DMS114 treated with DMSO at 0.1 percent for 48 hours (cell line): ENCODE measurements at regions not wholly inside any gene's neighbourhood (a gene's known extent, or its start where the extent isn't known, plus 50 kb on each side); places are given as distances from the start of the nearest gene placed in this dataset.

ENCODE experiments used
- DNase-seq: peaks from one replicate; lab custom pipeline; 2025; ENCODE audit not compliant: unreplicated experiment; lab: John Stamatoyannopoulos, UW

DNA sequence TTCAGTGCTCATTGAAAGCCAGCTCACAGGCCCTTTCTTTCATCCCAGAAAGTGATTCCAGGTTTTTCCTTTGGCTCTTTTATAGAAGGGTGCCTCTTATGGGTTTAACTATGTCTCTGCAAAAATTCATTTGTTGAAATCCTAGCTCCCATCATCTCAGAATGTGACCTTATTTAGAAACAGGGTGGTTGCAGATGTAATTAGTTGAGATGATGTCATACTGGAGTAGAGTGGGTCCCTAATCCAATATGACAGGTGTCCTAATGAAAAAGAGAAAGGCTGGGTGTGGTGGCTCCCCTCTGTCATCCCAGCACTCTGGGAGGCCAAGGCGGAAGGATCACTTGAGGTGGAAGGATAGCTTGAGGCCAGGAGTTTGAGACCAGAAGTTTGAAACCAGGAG is 64.2 kb upstream of the FAM20A start:
- DNase-seq: no peak

DNA sequence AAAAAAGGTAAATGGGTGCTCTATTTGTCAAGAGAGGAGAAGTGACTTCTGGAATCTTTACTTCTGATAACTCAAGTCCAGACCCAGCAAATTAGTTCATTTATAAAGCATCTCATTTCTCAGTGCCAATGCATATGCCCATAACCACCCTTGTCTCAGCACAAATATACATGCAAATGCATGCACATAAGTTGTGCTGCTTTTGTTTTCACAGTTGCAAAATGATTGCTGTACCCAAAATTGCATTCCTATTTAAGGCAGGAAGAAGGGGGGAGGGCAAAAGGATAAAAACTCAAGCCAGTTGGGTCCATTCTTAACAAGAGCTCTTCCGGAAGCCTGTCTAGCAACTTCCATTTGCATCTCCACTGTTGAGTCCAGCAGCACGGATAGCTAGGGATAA is 61.3 kb upstream of the FAM20A start:
- no peak for DNase-seq

DNA sequence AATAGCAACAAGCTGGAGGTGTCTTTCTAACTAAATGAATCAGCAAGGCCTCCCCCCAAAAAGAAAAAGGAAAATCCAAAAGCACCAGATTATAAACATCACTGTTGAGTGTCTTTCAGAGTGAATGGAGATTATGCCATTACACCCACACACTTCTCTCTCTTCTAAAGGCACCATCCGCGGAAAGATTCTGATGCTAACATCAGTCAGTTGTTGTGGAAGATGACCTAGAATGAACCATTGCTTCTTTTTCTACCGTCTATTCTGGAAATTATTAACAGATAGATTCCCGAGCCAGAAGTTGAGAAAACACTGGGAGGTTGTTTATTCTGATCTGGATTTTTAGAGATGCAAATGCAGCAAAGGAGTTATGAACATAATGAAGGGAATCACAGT is 60.9 kb upstream of the FAM20A start:
- no peak for DNase-seq

DNA sequence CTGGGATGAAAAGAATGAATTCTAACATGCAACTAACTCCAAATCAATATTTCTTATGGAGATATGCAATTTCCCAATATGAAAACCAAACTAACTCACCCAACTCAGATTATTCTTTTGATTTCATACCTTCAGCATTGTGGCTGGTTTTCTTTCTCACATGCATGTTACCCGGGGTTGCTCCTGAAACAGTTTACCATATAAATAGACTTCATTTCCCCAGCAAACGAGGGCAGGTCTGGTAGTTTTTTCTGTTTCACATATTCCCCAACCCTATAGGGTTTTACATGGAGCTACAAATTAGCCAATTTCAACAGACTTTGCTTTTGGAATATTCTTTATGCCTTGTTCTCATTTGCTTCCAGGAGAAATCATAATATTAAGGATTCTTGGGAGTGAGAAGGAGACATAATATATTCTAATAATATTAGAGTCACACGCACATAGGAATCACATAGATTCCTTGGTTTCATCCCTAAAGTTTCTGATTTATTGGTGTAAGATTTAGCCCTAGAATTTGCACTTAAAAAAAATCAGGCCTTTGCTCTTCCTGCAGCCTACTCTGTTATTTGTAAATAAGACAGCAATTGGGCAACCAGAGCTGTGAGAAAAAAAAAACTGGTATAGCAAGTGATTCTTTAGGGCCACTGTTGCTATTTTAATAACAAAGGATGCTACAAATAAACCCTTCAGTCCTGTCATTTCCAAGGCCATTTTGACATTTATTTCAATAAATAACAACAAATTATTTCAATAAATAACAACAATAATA is 60.3 kb upstream of the FAM20A start:
- DNase-seq: no peak

DNA sequence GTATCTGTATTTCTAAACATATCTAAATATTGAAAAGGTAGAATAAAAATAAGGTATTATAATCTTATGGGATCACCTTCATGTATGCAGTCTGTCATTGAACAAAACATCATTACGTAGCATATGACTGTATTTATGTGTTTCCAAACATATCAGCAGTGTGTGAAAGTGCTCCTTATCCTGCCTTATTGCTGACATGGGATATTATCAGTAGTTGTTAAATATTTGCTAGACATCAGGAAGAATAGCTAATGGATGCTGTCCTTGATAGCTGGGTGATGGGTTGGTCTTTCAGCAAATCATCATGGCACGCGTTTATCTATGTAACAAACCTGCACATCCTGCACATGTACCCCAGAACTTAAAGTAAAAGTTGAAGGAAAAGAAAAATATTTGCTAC is 59.1 kb upstream of the FAM20A start:
- DNase-seq: no peak

DNA sequence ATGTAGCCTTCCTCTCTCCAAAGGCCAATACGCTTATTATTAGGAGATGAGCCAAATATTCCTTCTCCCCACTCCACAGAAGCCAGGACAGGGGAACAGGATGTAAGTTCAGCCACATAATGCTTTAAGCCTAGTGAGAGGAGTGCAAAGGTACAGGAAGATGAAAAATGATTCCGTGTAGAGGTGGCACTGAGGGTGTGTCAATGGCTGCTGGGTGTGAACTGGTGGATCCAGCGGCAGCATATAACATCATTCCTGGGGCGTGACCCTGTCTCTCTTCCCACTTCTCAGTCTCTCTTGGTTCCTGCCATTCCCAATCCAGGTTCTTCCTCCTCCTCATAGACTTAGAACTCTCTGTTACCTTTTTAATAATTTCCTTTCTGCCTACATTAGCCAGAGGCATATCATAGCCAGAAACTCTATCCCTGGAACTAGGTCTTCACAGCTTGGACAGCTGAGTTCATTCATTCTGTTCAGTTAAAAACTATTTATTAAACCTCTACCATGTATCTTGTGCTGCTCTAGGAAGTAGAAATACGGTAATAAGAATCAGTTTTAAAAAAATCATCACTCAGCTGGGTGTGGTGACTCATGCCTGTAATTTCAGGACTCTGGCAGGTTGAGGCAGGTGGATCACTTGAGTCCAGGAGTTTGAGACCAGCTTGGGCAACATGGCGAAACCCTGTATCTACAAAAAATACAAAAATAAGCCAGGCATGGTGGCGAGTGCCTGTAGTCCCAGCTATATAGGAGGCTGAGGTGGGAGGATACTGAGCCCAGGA is 58.0 kb upstream of the FAM20A start:
- no peak for DNase-seq

DNA sequence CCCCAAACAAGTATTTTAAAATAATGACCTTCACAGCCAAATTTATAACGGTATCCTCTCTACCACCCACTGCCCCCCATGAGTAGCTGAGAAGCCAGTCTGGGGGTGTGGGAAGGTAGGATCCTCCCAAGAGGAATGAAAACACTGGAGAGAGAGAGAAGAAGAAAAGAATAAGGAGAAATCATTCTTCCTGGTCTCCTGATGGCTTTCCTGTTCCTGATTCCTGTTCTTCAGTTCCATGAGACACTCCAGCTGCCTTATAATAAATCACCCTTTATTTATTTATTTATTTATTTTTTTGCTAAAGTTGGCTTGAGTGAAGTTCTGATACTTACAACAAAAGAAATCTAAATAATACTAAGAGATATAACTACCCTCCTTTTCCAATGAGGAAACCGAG is 56.4 kb upstream of the FAM20A start:
- DNase-seq: no peak

DNA sequence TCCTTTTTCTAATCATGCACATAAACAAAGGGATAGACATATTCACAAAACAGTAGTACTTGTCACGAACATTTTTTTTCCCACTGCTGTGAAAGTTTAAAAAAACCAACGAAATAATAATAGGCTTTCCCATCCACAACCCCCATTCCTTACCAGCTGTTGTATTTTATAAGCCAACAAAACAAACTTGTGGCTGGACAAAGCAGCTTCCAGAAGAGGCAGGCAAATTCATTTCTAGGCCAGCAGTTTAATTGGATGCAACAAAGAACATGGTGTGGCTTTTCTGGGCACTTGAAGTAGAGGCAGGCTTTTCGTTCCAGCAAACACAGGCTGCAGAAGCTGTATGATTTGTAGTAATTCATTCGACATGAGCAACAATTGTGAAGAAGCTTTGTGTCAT is 56.0 kb upstream of the FAM20A start:
- DNase-seq: no peak

DNA sequence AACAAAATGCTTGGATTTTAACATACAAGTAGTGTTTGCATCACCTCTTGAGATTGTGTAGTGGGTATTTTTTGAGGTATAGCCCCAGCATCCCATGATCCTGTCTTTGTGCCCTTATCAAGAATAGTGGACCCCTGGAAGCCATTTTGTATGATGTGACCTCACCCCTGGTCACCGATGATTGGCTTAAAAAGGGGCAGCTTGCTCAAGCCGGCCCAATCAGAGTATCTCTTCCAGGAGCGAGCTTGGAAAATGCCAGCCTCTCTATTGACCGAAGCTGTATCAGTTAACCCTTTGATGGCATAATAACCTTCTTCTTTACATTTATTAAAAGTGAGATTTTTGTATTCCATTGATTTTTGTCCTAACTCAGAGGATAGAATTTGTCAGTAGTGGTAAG is 55.5 kb upstream of the FAM20A start:
- no peak for DNase-seq
